Stimulated activated CD4-positive, alpha-beta T cell treated with anti-CD3 and anti-CD28 coated beads, Interleukin-15, amount 100 ng/mL, for 1 hour (primary cell): ENCODE measurements at regions not wholly inside any gene's neighbourhood (a gene's known extent, or its start where the extent isn't known, plus 50 kb on each side); places are given as distances from the start of the nearest gene placed in this dataset.

Experiments
- DNase-seq, 2 donors: peaks; one replicate each; pipeline ENCODE4 v3.0.0-alpha.2; 2020; ENCODE audit warnings: low read depth in 1 of 2, low spot score in 1 of 2

DNA sequence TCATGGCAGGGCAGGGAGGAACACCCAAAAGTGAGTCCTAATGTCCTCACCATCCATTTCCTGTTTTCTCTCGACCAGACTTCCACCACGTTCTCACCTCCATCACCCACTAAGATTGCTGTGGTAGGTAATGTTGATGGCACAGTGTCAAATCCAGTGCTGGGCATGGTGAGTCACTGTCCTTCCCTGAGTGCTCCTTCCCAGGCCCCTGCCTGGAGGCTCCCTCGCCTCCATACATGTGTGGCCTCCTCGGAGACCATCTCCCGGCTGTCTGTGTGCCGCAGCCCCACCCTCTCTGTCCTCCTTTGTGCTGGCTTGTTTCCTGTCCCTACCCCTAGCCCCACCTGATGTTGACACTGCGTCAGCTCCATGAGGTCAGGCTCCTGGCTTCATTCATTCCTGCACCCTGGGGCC, 177.5 kb downstream of the SYK start:
- DNase-seq = no peak

DNA sequence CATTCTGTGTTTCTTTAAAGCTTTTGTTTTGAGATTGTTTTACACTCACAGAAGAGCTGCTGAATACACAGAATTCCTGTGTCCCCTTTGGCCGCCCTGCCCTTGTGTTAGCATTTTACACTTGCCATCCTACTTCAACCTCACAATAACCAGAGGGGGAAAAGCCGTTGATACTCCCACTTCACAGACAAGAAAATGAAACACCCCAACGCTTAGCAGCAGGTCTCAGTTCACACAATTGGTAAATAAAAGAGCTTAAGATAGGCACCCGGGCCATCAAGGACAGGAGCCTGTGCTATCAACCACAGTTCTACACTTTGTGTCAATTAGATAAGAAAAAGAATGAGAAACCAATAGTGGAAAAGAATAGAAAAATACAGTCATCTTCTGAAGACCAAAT, 178.0 kb downstream of the SYK start:
- no peak for DNase-seq

DNA sequence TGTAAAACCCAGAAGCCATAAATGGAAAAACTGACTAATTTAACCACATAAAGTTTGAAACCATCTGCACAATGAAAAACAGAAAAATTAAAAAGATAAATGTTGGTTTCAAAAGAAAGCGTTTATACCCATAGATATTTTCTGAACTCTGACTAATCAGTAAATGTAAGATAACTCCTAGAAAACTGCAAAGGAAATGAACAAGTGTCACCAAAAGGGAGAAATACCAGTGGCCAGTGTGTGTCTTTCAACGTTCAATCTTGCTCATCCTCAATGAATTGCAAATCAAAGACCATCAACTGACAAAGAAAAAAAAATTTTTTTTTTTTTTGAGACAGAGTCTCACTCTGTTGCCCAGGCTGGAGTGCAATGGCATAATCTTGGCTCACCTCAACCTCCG, 180.1 kb downstream of the SYK start:
- DNase-seq = no peak

DNA sequence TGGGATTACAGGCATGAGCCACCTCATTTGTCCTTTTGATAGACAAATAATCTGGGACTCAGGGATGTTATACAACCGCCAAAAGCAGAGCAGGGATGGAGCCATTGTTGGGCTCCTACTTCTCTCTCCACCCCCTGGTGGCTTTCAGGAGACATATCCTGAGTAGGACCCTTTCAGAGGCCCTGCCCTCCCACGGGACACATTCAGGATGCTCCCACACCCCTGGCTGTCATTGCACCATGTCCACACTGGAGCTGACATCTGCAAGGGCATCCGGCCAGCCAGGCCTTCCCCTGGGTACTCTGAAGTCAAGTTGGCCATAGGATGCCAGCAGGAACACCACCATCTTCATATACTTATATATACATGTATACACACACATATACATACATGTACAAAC, 181.8 kb downstream of the SYK start:
- DNase-seq = no peak

DNA sequence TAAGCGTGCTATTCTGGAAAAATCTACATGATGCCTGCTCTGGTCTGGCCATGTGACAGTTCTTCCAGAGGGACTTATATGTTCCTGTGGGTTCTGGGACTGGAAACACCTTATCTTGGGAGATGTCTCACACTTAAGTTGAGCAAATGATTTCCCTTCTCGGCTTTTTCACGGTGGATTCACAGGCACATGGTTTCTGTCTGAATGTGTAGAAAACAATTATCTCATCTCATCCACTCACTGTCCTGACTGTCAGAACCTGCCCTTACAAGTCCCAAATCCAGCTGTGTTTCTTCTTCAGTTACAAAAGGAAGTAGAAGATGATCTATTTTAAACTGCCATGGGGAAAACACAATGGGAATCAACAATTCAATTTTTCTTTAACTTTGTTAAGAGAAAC, 184.0 kb downstream of the SYK start:
- no peak for DNase-seq

DNA sequence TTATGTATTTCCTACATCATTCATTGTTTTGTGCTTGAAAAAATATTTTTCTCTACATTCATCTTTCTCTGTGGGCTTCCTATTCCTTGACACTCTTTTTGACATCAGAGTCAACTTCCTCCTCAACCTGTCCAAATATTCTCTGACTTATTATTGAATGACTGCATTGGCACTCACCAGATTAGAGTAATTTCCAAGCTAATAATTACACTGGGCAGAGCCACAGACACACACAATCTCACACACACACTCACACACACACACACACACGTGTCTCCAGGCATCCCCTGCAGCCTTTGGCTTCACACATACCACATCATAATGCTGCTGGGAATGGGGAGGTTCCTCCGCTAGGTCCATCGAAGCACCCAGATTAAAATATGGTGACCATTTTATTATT, 184.5 kb downstream of the SYK start:
- no peak for DNase-seq

DNA sequence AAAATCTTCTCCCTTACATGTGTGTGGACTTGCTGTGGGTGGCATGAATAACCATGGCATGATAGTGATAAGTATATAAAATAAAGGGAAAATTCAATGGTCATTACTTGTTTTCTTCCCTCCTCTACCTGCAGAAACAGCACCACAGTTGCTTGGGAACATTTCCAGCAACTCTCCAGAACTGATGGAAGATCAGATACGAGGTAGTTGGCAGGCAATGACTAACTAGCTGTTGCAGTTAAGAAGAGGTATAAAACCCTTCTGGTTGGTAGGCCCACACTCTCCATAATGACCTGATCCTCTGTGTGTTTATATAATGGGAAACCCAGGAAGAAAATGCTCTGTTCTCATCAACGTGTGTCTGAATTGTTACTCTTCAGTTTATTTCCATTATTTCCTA, 185.9 kb downstream of the SYK start:
- no peak for DNase-seq

DNA sequence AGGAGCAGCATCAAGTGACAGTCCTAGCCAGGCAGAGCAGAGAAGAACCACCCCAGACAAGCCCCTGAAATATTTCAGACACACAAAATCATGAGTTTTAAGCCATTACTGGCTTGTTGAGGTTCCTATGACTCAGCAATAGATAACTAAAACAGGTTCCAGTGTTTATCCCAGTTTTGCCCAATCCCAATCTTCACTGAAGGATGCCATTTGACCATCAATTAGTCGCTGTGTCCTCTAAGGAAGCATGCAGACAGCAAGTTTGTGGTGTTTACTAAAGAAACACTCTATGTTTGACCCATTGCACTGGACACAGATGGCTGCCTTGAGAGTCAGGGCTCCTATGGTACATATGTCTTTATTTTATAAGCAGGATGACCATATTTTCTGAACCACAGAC, 186.7 kb downstream of the SYK start:
- DNase-seq = no peak

DNA sequence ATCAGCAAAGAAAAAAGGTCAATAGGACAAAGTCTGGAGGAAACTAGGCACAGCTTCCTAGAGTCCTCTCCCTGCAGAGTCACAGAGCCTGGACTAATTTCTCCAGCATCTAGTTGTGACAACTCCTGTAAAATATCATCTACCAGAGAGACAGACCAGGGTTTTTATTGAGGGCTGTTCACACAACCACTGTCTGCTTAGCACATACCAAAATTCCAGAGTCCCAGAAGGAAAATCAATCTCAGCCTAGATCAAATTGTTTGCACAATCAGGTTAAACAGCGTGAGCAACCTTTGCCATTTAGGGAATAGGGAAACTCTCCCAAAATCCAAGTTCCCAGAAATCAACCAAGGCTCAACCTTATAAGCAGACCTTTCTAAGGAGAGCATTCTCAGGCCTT, 190.3 kb downstream of the SYK start:
- no peak for DNase-seq

DNA sequence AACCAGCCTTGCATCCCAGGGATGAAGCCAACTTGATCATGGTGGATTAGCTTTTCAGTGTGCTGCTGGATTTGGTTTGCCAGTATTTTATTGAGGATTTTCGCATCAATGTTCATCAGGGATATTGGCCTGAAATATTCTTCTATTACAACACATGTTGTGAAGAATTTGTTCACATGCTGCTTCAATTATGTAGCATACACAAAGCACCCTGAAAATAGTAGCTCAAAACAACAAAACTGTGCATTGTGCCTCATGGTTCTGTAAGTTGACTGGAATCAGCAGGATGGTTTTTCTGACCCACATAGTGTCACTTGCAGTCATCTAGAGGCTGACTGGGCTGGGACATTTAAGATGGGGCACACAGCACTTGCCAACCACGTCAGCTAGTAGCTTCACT, 193.9 kb downstream of the SYK start:
- DNase-seq = no peak

DNA sequence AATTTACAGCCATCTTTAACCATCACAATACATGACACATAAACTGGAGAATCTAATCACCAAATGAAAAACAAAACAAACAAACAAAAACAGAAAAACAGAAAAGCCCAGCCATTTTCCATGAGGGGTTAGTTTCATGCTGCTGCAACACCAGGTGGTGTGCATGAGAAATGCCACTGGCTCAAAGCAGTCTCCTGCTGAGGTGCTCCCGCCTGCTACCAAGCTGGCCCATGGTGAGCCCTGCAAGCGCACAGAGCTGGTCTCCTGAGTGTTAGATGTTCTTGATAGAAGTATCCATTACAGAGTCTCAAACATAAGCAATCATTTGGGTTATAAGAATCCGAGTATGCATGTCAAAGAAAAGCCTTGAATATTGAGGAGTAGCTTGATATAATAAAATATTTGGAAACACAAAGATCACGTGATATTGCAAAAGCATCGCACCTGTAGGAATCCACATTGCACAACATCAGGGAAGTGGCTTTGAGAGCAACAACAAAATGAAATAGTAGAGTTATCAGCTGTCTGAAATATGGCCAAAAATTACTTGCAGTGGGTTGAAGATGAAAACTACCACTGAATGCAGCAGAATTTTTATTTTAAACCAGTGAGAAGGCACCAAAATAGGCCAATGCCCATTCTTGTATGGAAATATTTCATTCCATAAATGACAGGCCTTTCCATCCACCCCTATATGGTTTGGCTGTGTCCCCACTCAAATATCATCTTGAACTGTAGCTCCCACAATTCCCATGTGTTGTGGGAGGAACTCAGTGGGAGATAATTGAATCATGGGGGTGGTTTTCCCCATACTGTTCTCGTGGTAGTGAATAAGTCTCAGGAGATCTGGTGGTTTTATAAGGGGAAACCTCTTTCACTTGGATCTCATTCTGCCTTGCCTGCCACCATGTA, 194.8 kb downstream of the SYK start:
- no peak for DNase-seq

DNA sequence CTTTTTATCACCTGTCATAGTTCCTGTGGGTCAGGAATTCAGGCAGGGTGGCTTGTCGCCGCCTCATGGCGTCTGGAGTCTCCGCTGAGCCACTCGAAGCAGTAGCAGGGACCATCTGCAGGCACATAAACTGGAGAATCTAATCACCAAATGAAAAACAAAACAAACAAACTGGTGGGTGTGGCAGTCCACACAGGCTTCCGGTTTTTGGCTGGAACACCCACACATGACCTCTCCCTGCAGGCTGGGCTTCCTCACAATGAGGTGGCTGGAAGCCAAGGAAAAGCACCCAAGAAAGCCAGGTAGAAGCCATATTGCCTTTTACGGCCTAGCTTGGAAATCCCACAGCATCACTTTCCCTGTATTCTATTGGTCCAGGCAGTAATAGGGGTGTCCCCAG, 197.0 kb downstream of the SYK start:
- DNase-seq = no peak

DNA sequence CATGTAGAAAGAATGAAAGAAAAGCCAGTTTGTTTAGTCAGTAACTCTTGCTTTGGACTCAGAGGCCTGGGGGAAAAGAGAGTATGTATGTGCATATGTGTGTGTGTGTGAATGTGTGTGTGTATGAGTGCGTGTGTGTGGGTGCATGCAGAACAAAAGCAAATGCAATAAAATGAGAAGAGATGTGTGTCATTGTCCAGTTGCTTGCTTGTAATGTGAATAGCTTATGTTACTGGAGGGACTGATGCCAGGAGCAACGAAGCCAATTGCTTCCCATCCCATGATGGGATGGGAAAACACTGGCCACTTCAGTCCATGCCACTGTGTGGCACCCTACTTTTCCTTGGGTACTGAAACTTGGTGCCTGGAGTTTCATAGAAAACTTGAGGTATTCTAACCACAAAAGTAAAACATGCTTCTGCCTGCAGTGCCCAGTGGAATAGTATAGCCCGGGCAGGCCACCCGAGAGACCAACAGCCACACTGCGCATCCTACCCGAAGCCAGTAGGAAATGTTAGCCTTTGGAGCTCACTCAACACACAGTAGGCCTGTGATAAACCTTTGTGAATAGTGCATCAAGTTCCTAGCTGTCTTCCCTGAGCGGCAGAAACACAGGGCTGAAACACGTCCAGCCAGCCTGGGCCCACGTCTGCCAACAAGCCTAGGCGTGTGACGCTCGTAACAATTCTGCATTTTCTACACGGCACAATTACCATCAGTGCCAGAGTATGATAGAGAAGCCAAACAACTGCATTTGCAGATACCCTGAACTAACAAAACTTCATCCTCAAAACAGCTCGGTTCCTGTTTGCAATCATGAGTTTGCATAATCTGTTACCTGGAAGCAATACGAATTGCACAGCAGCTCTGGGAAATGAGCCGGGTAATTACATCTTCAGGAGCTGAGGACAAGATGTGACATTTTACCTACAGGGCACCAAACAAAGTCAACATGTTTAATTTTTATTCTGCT, 198.1 kb downstream of the SYK start:
- no peak for DNase-seq

DNA sequence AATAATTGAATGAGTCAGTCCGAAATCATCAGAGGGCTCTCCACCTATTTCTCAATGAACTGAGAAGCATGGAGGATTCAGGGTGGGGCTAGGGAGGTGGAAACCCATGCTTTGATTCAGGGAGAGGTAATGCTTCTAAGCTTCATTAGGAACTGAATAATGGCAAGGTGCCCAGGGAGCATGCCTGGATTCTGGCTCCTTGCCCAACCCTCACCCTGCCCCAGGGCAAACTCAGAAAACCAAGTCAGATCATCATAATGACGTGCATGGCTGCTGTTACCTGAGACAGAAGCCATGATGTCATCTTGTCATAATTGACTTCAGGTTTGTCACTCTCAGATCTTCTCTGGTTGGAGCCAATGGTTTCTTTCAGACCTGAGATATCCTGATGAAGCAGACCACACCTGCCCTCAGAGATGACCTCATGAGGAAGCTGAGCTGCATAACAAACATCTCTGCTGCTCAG, 199.6 kb downstream of the SYK start:
- DNase-seq = no peak

DNA sequence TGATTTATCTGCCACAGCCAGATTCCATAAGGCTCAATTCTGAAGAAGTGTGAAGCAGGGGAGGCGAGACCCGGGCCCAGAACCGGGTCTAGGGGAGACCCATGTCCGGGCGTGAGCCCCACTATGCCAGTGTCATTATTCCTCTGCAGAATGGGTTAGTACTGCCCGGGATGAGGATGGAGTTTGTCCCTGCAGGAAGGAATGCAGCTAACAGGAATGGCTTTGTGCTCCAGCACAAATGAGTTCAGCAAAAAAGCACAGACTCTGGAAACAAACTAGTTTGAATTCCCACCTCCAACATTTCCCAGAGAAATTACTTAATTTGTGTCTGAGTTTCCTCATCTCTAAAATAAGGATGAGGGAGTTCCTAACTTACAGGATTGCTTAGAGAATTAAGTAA, 202.9 kb downstream of the SYK start:
- no peak for DNase-seq

DNA sequence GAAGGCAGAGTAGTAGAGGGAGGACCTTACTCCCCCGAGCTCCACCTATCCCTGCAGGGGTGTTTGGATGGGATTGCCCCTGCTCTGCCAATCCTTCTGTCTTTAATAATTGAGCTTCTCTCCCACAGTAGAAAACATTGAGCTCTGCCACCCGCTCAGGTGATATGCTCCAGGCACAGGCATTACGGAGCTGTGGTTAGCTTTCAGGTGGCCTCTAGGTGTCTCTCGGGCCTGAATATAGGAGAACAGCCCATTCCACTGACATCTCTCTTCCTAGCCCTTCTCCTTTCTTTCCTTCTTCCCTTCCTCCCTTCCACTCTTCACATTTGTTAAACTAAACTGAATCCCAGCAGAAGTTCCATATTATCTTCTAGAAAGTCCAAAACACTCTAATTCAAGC, 203.4 kb downstream of the SYK start:
- no peak for DNase-seq

DNA sequence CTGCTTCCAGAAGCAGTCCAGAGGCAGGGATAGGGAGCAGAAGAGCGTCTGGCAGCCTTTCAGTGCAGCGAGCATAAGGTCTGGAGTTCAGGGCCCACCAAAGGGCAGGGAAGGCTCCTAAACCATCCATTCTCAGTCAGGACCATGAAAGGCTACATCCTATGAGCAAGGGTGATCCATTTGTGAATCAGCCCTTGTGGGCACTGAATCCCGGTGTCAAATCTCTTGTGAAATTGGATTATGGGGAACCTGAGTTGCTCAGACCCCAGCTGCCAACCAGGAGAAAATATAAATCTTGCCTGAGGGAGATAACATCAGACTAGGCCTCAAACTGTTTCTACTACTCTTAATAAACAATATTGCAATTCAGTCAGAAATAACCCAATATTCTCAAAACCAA, 204.4 kb downstream of the SYK start:
- no peak for DNase-seq

DNA sequence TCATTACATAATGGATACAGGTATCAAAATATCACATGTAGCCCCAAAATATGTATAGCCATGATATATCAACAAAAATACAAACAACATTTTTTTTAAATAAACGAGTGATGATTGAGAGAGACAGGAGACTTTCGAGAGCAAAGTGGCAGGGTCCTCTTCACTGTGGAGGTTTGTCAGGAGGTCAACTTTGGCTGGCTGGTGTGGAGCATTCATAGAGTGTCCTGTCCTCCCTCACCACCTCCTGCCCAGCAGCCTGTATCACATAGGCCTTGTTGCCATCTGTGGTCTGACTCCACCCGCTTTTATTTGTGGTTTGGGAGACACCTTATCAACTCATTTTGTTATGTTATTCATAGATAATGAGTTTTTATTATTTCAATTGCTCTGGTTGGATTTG, 206.9 kb downstream of the SYK start:
- DNase-seq = no peak

DNA sequence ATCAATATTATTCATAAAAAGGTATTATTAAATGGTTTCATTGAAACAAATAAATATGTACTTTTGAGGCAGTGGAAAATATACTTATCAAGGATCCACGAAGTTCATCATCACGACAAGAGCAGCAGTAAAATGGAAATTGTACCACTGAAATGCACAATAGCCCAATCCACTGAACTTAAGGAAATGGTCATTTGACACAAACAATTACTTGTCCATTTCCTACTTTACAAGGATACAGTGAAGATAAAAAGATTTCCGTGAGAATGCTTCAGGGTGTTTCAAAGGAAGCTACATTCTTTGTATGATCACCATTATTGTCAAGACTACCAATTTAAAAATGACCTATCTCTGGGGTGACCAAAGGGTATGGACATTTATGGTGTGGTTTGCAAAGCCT, 210.3 kb downstream of the SYK start:
- DNase-seq = no peak

DNA sequence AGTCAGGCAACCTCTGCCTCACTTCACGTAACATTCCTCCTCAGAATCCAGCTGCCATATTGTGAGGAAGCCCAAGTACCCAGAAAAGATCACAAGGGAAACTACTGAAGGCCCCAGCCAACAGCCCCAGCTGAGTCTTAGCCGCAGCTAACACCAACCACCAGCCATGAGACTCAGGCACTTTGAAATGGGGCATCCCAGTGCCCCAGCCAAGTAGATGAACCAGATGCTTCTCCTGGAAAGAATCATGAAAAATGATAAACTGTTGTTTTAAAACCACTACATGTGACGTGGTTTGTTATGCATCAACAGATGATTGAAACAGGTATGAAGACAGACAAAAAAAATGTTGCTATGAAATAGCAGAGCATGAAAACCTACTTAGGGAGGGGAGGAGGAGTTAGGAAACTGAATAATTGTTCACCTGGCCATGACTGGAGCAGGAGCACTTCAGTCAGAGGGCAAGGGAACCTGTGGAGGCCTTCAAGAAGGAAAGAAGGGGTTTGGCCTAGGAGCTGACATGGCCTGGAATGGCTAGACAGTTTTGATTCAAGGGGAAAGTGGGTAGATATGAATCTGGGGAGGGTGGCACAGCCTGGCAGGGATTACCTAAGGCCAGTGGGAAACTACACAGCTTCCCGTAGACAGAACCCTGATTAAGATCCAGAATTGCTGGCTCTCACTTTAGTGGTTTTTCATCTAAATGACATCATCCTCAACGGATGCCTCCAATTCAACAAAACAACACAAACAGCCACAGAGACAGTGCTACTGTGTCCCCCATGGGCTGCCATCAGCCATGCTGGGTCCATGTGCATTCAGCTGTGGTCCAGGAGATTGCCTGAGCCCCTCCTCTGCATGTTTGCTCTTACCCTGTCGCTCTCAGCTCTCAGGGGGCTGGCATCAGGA, 211.6 kb downstream of the SYK start:
- no peak for DNase-seq

DNA sequence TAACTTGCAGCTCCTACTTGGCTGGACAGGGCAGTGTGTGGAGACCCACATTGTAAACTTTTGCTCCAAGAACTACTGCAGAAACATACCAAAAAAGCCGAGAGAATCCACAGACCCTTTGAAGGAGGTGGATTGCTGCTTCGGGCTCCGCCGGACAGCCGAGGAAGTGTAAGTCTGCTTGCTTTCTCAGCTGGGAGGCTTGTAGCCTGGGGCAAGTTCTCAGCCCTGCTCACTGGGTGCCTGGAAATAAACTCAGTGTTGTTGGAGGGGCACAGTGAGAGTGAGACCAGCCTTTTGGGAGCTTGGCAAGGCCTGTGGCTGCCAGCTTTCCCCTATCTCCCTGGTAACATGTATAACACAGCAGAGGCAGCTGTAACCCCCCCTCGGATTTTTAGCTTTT, 215.6 kb downstream of the SYK start:
- no peak for DNase-seq
